ENCODE measurements at regions not wholly inside any gene's neighbourhood (a gene's known extent, or its start where the extent isn't known, plus 50 kb on each side); places are given as distances from the start of the nearest gene placed in this dataset.

DNA sequence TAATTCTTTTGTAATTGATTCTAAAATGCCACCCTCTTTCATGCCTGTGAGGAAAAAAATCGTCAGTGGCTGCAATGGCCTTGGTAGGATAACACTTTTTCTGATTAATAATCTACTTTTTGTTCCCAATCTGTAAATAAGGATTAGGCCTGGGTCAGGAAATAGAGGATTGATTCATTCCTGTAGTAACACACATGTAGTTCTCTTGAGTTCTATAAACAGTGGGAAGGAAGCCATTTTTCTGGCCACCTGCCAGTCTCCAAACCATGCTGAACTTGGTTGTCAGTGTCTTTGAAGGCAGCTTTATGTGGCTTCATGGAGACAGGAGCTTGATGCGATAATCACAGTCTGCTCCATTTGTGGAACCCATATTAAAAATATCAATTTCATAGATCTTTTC lies 169.3 kb upstream of the NFE2L3 start:
- no peak for DNase-seq (ENCODE audit: low read depth in 2 of 2)

DNA sequence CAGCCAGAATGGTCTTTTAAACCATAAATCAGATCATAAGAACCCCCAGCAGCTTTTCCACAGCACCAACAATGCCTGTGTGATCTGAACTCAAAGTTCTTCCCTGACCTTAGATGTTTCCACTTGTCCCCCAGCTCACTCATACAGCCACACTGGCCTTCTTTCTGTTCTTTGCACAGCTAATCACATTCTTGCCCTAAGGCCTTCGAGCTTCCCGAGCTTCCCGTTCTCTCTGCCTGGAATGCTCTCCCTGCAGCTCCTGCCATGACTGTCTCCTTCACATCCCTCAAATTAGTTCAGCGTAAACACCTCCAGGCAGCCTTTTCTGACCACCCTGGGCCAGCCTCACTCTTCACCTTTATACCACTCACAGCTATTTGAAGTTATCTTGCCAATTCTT lies 166.8 kb upstream of the NFE2L3 start:
- DNase-seq (ENCODE audit: low read depth in 2 of 2) = no peak

DNA sequence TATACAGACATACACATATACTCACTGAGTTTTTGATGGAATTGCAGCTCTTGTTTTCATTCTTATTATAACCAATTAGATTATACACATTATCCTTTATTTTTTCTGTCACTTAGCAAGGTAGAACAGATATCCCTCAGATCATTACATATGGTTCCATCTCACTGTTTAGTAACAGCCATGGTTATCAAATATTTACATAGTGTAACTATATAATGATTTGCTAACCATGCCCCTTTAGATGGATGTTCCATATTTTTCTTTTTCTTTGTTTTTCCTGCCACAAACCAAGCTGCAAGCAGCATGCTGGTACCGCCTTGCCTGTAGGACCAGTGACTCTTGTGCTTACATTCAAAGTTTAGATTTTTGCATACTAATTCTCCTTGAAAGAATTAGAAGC lies 163.4 kb upstream of the NFE2L3 start:
- no peak for DNase-seq (ENCODE audit: low read depth in 2 of 2)

DNA sequence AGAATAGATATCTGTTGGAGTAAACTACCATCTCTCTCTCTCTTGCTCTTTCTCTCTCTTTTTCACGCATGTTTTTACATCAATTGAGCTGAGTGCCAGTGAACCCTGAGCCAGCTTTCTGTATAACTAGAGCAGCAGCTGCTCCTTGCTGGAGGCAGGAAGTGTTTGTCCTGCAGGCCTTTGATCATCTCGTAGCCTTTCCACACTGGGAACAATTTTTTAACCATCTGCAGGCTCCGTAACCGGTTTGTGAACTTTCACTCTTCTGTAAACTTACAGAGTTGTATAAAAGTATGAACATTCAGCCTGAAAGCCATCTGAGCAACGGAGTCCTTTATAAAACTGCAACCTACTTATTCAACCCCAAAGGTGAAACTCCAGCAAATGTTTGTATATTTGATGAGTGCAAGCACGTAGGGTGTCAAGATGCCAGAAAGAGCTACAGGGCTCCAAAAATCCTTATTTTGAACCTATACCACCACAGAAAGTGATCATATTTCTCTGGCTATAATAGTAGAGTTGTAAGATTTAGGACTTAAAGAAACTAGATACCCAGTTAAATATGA lies 162.8 kb upstream of the NFE2L3 start:
- no peak for DNase-seq (ENCODE audit: low read depth in 2 of 2)

- no peak for DNase-seq (ENCODE audit: low read depth in 2 of 2)
Observed at GRCh38 chr7:25994433-25994994, 157.5 kb upstream of the NFE2L3 start.

DNA sequence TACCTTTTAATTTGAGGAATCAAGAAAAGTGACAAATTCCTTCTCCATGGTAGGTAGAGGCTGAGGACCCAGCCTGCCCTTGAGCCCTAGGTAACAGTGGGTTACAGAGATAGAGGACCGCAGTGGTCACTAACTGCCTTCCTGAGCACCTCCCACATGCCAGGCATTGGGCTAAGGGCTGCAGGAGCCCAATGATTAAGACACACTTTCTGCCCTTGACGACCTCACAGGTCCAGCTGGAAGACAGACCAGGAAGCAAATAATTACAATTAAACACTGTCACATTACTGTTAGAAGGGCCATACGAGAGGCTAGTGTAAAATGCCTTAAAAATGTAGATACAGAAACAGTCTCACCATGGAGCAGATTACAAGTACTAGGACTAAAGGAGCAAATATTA lies 156.8 kb upstream of the NFE2L3 start:
- DNase-seq (ENCODE audit: low read depth in 2 of 2) = no peak

GRCh38 chr7:25996006-25996408 lies 156.0 kb upstream of the NFE2L3 start:
- DNase-seq (ENCODE audit: low read depth in 2 of 2) = no peak

DNA sequence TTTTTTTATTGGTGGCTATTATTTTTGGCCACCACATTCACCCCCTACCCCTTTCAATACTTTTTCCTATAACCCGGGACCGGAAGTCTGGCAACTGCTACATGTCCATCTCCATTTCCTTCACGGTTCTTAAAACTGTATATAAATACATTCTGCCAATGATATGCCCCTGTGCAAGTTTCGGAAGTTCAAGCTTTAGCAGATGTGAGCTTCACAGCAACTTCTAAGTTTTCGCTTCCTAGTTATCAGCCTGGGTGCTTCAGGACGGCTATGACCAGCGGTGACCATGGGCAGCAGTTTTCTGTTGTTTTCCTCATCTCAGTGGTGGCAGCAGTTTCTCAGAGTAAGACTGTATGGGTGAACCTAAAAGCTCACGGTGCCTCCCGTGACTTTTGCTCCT lies 153.5 kb upstream of the NFE2L3 start:
- no peak for DNase-seq (ENCODE audit: low read depth in 2 of 2)

GRCh38 chr7:26000841-26001240 lies 151.2 kb upstream of the NFE2L3 start:
- DNase-seq (ENCODE audit: low read depth in 2 of 2) = no peak

DNA sequence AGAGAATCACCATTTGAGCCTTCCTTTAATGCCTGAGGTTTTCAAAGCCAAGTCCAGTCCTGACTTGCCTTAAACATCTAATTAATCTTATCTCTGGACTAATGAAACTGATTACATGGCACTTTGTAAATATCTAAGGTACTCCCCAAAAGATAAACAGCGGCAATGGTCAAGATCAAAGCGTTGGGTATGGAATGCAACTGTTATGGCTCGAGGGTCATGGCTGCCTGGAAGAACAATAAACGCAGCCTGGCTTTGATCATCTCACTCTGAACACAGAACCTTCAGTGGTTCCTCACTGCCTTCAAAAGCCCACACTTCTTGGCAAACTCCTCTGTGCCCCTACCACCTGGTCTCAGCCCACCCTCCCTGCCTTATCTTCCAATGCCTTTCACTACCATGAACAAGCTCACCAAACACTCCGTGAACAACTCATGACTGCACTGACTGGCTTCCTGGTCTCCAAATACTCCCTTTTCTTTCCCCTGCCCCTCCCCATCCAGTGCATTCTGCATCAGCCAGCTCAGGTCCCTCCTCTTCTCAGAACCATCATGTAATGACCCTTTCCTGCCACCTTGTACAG lies 150.2 kb upstream of the NFE2L3 start:
- no peak for DNase-seq (ENCODE audit: low read depth in 2 of 2)

GRCh38 chr7:26005683-26006410 lies 146.2 kb upstream of the NFE2L3 start:
- no peak for DNase-seq (ENCODE audit: low read depth in 2 of 2)

- no peak for DNase-seq (ENCODE audit: low read depth in 2 of 2)
Observed at GRCh38 chr7:26006426-26006825, 145.6 kb upstream of the NFE2L3 start.

DNA sequence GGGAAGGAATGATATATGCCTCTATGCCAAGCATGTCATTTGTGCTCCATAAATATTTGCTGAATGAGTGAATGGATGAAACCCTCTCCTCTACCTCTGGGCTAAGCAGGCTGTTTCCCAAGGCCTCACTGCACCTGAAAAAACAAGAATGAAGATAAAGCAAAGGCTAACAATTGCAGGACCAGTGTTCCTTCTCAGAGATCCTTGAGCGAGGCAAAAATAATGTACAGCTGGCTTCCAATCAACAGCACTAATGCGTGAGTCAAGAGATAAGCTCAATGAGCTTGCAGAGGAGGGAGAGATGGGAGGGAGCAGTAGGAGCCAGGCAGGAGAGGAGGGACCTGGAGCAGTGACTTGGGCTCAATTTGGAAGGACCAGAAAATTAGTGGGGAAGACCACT lies 144.5 kb upstream of the NFE2L3 start:
- DNase-seq (ENCODE audit: low read depth in 2 of 2) = no peak

- no peak for DNase-seq (ENCODE audit: low read depth in 2 of 2)
Observed at GRCh38 chr7:26008428-26008827, 143.6 kb upstream of the NFE2L3 start.

DNA sequence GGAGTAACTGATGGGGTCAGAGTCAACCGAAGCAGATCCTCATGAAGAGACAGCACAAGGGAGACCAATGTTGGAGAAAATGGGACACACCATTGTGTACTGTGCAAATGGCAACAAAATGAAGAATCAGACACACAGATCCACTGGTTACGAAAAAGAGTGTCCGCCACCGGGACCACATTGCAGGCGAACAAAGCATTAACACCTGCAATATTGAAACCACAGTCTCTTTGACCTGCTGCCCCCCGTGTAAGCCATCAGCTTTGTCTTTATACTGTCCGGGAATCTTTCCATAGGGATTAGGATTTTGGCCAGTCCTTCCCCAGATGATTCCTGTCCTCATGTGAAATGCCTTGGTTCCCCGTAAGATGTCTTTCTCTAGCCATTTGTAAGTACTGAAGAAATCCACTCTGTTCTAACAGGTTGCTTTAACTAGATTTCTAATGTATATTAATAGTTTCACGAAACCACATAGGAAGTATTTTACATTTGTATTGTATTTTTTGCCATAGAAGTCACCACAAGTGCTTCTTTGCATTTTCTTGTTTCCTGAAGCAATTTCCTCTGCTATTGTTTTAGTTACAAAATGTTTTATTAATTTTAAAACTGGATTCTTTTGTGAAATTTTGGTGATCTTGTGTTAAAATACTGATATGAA lies 140.8 kb upstream of the NFE2L3 start:
- no peak for DNase-seq (ENCODE audit: low read depth in 2 of 2)

- no peak for DNase-seq (ENCODE audit: low read depth in 2 of 2)
Observed at GRCh38 chr7:26013551-26014083, 138.4 kb upstream of the NFE2L3 start.

DNA sequence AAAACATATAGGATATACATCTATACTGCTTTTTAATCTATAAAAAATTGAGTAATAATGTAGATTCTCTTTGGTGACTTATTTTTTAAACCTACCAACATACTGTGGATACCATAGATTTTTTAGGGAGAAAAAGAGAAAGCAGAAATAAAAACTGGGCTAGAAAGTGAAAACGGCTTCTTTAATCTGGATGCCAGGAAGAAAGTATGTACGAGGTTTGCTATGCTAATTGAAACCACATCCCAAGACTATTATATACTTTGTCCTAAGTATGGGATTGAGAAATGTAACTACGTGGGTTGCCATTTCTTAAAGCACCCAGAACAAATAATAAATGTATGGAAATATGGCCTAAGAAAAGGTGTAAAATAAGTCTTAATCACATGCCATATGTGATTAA lies 129.0 kb upstream of the NFE2L3 start:
- no peak for DNase-seq (ENCODE audit: low read depth in 2 of 2)

GRCh38 chr7:26029911-26030310 lies 122.1 kb upstream of the NFE2L3 start:
- no peak for DNase-seq (ENCODE audit: low read depth in 2 of 2)

- no peak for DNase-seq (ENCODE audit: low read depth in 2 of 2)
Observed at GRCh38 chr7:26034391-26034790, 117.6 kb upstream of the NFE2L3 start.

DNA sequence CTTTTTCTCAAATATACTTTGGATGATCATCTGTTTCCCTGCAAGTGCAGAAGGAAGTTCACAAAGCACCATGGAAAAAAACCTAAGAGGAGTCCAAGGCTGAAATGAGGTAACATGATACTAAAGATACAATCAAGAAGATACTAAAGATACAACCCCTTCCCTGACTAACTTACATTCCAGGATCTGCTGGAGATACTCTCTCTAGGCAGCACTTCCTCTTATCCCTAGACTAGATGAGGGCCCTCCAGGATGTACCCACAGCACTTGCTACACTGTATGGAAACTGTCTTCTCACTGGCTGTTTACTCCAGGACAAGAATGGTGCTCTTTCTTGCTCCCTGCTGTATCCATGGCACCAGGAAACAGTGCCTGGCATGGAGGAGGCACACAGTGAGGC lies 116.4 kb upstream of the NFE2L3 start:
- no peak for DNase-seq (ENCODE audit: low read depth in 2 of 2)

DNA sequence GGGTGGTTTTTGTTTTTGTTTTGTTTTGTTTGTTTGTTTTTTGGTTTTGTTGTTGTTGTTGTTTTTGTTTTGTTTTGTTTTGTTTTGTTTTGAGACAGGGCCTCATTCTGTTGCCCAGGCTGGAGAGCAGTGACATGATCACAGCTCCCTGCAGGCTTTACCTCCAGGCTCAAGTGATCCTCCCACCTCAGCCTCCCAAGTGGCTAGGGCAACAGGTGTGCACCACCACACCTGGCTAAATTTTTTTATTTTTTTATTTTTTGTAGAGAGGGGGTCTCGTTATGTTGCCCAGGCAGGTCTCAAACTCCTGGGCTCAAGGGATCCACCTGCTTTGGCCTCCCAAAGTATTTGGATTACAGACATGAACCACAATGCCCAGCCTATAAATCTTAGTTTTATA lies 115.9 kb upstream of the NFE2L3 start:
- DNase-seq (ENCODE audit: low read depth in 2 of 2) = no peak

- no peak for DNase-seq (ENCODE audit: low read depth in 2 of 2)
Observed at GRCh38 chr7:26038201-26038990, 113.6 kb upstream of the NFE2L3 start.

All from stimulated activated CD8-positive, alpha-beta memory T cell treated with anti-CD3 and anti-CD28 coated beads, Interleukin-15, amount 100 ng/mL, for 48 hours (primary cell).